ENCODE measurements at regions not wholly inside any gene's neighbourhood (a gene's known extent, or its start where the extent isn't known, plus 50 kb on each side); places are given as distances from the start of the nearest gene placed in this dataset.

DNA sequence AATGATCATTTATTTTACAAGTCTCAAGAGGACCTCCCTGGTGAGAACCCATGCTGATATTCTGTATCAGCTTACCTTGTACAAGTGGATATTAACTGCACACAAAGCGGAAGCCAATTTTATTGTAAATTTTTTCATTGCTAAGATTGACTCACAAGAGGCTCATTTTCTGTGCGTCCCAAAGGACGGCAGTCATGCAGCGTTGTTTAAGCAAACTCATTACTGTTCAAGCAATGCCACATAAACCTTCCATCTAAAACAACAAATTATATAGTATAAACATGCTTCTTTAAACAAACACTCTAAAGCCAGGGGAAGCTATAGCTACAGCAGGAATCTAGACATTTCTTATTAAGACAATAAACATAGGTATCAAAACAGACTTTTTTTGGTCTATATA, 575.3 kb downstream of the FRK start:
- TF ChIP-seq, protein P1, sequence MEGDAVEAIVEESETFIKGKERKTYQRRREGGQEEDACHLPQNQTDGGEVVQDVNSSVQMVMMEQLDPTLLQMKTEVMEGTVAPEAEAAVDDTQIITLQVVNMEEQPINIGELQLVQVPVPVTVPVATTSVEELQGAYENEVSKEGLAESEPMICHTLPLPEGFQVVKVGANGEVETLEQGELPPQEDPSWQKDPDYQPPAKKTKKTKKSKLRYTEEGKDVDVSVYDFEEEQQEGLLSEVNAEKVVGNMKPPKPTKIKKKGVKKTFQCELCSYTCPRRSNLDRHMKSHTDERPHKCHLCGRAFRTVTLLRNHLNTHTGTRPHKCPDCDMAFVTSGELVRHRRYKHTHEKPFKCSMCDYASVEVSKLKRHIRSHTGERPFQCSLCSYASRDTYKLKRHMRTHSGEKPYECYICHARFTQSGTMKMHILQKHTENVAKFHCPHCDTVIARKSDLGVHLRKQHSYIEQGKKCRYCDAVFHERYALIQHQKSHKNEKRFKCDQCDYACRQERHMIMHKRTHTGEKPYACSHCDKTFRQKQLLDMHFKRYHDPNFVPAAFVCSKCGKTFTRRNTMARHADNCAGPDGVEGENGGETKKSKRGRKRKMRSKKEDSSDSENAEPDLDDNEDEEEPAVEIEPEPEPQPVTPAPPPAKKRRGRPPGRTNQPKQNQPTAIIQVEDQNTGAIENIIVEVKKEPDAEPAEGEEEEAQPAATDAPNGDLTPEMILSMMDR (IDR thresholded peaks at IDR 0.05; ENCODE audit: low read length), result no peak
- no peak for TF ChIP-seq EZH2 (optimal IDR thresholded peaks at IDR 0.05; ENCODE audit: low read depth, low read length)
